Body of pancreas (tissue), 4 donors: ENCODE measurements at regions not wholly inside any gene's neighbourhood (a gene's known extent, or its start where the extent isn't known, plus 50 kb on each side); places are given as distances from the start of the nearest gene placed in this dataset.

Source experiments
- ATAC-seq: fragments of 150-250 bp; one replicate; pipeline ENCODE4 v1.9.1; 2016
- DNase-seq, 4 donors: peaks; one replicate each; pipeline ENCODE4 v3.0.0-alpha.2; 2019
- H3K27ac ChIP-seq, 4 donors: fragments of 200-600 bp; sonication (generic); 1 replicate in 3 of 4; 2 replicates in 1 of 4; pipeline versions ENCODE4 v1.5.1 to v1.6.1; 2016 to 2019; ENCODE audit warnings: mild to moderate bottlenecking in 1 of 4, mixed read lengths in 1 of 4, moderate library complexity in 1 of 4
- H3K27me3 ChIP-seq, 2 donors: fragments of 200-600 bp; sonication (generic); one replicate each; pipeline ENCODE4 v1.6.0; 2016; ENCODE audit warnings: mild to moderate bottlenecking in 1 of 2
- H3K36me3 ChIP-seq, 2 donors: fragments of 200-600 bp; sonication (generic); replicated peaks in 1 of 2; 2 replicates each; pipeline ENCODE4 v1.5.1; 2016; ENCODE audit warnings: low read depth in 2 of 2; ENCODE audit not compliant: insufficient read depth in 1 of 2
- H3K4me1 ChIP-seq: fragments of 200-600 bp; sonication (generic); one replicate; pipeline ENCODE4 v1.6.0; 2016
- H3K4me3 ChIP-seq, 2 donors: fragments of 200-600 bp; sonication (generic); 1 replicate in 1 of 2; 2 replicates in 1 of 2; pipeline ENCODE4 v1.5.1; 2016 to 2019
- H3K9me3 ChIP-seq, 3 donors: fragments of 200-600 bp; sonication (generic); 1 replicate in 2 of 3; 2 replicates in 1 of 3; pipeline ENCODE4 v1.5.1; 2016
- CTCF ChIP-seq, 7 experiments: fragments of 450-650 bp in 4 of 7; fragments of 200-600 bp in 3 of 7; sonication (generic) in 3 of 7; IDR thresholded peaks; one replicate each; pipeline ENCODE4 v1.5.1; 2016 to 2019; ENCODE audit warnings: antibody characterized with exemption in 7 of 7
- POLR2A ChIP-seq, 3 donors: fragments of 450-650 bp; IDR thresholded peaks; one replicate each; pipeline ENCODE4 v1.6.1; 2016; ENCODE audit warnings: antibody characterized with exemption in 3 of 3, mild to moderate bottlenecking in 2 of 3
- WGBS, 2 donors: methylation state at CpG; one replicate each; pipeline ENCODE4 v1.1.5; 2017; 5-methylcytosine and 5-hydroxymethylcytosine counted together
- intact Hi-C: fragments of 100-400 bp; cut with DNase I; formaldehyde crosslinking; loops from one replicate; pipeline ENCODE4 v1.15.1; 2023

GRCh38 chr7:23968791-23969190, 258.8 kb downstream of the STK31 start:
- no peaks in the 10 kb centered on the region for H3K4me1 ChIP-seq
- no peak for TF ChIP-seq POLR2A (IDR thresholded peaks at IDR 0.05)
- TF ChIP-seq CTCF (IDR thresholded peaks at IDR 0.05) = no peak
- no peak overlapping the region for H3K27ac ChIP-seq
- DNase-seq = no peak
- H3K36me3 ChIP-seq = no peaks in the 10 kb centered on the region
- no peak for ATAC-seq
- intact Hi-C loops = no loop called here
- 60 to 74% methylated on average over 2 of the region's 2 CpGs for WGBS, 2 donors
- H3K9me3 ChIP-seq = no peaks in the 10 kb centered on the region
- no peaks in the 10 kb centered on the region for H3K27me3 ChIP-seq
- H3K4me3 ChIP-seq = no peak overlapping the region

DNA sequence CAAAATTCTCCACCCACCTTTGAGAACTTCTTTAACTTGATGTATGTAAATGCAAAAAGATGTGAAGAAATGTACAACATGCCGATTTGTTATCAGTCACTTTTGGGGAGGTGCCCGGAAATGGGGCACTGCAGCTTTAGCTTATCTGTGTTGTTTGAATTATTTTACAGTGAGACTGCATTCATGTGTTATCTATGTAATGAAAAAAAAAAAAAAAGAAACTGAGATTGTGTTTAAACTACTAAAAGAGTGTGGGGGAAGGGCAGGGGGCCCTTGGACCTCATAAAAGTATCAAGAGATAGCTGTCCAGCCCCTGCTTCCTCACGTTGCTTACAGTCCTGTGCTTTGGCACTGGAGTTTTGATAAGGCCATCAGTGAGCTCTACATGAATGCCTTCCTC, 259.4 kb downstream of the STK31 start:
- WGBS, 2 donors = 25 to 26% methylated on average over 3 of the region's 3 CpGs
- no peaks in the 10 kb centered on the region for H3K27me3 ChIP-seq
- no peak overlapping the region for H3K27ac ChIP-seq
- no peak overlapping the region for H3K4me3 ChIP-seq
- DNase-seq = no peak
- no peak for ATAC-seq
- H3K9me3 ChIP-seq = no peaks in the 10 kb centered on the region
- H3K36me3 ChIP-seq = no peaks in the 10 kb centered on the region
- intact Hi-C loops = no loop called here
- no peaks in the 10 kb centered on the region for H3K4me1 ChIP-seq
- TF ChIP-seq CTCF (IDR thresholded peaks at IDR 0.05) = no peak
- TF ChIP-seq POLR2A (IDR thresholded peaks at IDR 0.05) = no peak

DNA sequence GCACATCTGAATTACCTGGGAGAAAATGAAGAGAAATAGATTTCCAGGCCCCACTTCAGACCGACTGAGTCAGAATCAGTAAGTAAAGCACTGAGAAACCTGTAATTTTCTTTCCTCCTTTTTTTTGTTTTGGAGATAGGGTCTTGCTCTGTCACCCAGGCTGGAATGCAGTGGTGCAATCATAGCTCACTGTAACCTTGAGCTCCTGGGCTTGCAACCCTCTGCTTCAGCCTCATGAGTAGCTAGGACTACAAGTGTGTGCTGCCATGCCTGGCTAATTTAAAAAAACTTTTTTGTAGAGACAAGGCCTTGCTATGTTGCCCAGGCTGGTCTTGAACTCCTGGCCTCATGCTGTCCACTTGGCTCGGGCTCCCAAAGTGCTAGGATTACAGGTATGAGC, 260.2 kb downstream of the STK31 start:
- H3K9me3 ChIP-seq = no peaks in the 10 kb centered on the region
- H3K4me1 ChIP-seq = no peaks in the 10 kb centered on the region
- H3K27me3 ChIP-seq = no peaks in the 10 kb centered on the region
- DNase-seq = no peak
- TF ChIP-seq CTCF (IDR thresholded peaks at IDR 0.05) = no peak
- no peak for TF ChIP-seq POLR2A (IDR thresholded peaks at IDR 0.05)
- no peak overlapping the region for H3K4me3 ChIP-seq
- intact Hi-C loops = no loop called here
- no peaks in the 10 kb centered on the region for H3K36me3 ChIP-seq
- H3K27ac ChIP-seq = no peak overlapping the region
- 60 to 70% methylated on average over 2 of the region's 2 CpGs for WGBS, 2 donors
- no peak for ATAC-seq

DNA sequence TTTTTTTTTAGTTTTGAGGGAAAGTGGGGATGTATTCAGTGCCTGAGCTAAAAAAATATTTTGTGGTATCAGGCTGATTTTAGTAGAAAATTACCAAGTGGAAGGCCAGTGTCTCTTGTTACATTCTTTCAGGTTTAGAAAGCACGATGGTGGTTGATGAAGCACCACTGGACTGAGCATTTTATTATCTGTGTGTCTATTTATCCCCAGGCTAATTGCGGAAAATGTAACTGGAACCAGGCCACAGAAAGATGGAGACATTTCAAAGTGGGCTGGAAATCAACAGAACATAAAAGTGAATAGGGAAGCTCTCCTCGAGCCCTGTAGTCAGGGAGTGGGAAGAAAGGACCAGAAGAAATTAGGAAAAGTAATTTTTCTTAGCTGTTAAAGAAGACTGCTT, 261.0 kb downstream of the STK31 start:
- H3K4me1 ChIP-seq = no peaks in the 10 kb centered on the region
- H3K9me3 ChIP-seq = no peaks in the 10 kb centered on the region
- H3K36me3 ChIP-seq = no peaks in the 10 kb centered on the region
- intact Hi-C loops = no loop called here
- TF ChIP-seq CTCF (IDR thresholded peaks at IDR 0.05) (no peak), POLR2A (IDR thresholded peaks at IDR 0.05) (no peak)
- ATAC-seq = no peak
- WGBS, 2 donors = 68 to 74% methylated on average over 3 of the region's 3 CpGs
- H3K27ac ChIP-seq = no peak overlapping the region
- H3K27me3 ChIP-seq = no peaks in the 10 kb centered on the region
- H3K4me3 ChIP-seq = no peak overlapping the region
- DNase-seq = no peak

DNA sequence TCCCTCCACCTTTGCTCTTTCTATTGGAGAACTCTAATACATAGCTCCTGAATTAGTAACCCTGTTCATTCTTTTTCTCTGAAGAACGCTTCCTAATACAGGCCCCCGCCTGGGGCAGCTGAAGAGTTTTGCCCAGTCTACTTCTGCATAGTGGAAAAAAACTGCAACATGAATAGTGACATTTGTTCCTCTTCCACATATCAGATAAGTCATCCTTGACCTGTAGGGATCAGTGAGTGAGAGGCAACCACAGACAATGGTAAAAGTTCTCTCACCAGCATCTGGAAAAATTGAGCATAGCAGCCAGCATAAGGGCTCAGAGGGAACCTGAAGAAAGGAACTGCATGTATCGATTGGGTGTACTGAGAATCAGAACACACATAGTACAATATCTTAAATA, 262.0 kb downstream of the STK31 start:
- DNase-seq (no peak), ATAC-seq (no peak)
- no peak for TF ChIP-seq CTCF (IDR thresholded peaks at IDR 0.05)
- TF ChIP-seq POLR2A (IDR thresholded peaks at IDR 0.05) = no peak
- no peaks in the 10 kb centered on the region for H3K4me1 ChIP-seq
- no peaks in the 10 kb centered on the region for H3K27me3 ChIP-seq
- no peaks in the 10 kb centered on the region for H3K36me3 ChIP-seq
- no peaks in the 10 kb centered on the region for H3K9me3 ChIP-seq
- H3K27ac ChIP-seq = no peak overlapping the region
- WGBS, 2 donors = 79 to 91% methylated on average over 3 of the region's 3 CpGs
- no peak overlapping the region for H3K4me3 ChIP-seq
- intact Hi-C loops = no loop called here
